HG03025 (cell line): ENCODE measurements at regions not wholly inside any gene's neighbourhood (a gene's known extent, or its start where the extent isn't known, plus 50 kb on each side); places are given as distances from the start of the nearest gene placed in this dataset.
"Not testable (repeated sequence)": the region's sequence is repeated elsewhere in the genome, so short reads cannot be mapped to it uniquely, and the experiment has no call there.

Experiments used
- ATAC-seq: cut with Tn5 transposase; IDR thresholded peaks from one replicate; pipeline ENCODE4 v1.9.1; 2021; ENCODE audit warnings: mild to moderate bottlenecking, moderate library complexity; ENCODE audit not compliant: unreplicated experiment, low FRiP score

GRCh38 chr2:125959047-125959446, 696.9 kb upstream of the GYPC start:
- no peak for ATAC-seq

- no peak for ATAC-seq
Observed at GRCh38 chr2:125961739-125962138, 694.2 kb upstream of the GYPC start.

- no peak for ATAC-seq
Observed at GRCh38 chr2:125979886-125980285, 676.1 kb upstream of the GYPC start.

- ATAC-seq, result no peak
Observed at GRCh38 chr2:125983364-125983763, 672.6 kb upstream of the GYPC start.

DNA sequence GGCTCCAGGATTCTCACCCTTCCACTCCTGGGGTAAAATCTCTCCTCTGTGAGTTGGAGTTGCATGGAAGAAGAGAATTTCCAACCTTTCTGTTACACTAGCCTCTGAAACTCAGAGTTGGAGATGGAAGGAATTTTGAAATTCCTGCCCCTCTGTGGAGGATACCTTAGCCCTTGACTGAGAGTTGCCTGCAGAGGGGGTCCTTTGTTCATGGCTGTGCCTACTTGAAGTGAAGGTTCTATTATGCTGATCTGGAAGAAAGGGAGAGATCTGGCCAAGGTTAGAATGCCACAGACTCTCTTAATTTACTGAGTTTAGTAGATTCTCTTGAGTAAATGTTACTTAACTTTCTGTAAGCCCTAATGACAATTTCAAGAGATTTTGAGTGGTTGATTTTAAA, 626.6 kb upstream of the GYPC start:
- no peak for ATAC-seq

DNA sequence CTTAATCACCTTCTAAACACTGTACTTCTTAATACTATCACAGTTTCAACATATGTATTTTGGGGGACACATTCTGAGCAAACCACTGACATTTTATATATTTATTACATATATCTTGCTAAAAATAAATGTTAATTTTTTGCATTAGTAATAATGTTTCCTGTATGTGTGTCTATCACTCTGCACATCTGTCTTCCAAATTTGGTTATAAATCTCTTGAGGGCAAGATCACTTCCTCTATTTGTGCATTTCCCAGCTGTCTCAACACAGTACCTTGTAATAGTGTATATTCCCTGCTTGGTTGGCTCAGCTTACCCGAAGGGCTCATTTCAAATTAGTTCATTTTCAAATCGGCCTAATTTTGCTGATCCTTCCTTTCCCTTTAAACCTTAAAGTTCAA, 617.1 kb upstream of the GYPC start:
- no peak for ATAC-seq

- no peak for ATAC-seq
Observed at GRCh38 chr2:126041391-126042047, 614.4 kb upstream of the GYPC start.

GRCh38 chr2:126042089-126042488, 613.9 kb upstream of the GYPC start:
- no peak for ATAC-seq

- no peak for ATAC-seq
Observed at GRCh38 chr2:126048719-126049118, 607.2 kb upstream of the GYPC start.

DNA sequence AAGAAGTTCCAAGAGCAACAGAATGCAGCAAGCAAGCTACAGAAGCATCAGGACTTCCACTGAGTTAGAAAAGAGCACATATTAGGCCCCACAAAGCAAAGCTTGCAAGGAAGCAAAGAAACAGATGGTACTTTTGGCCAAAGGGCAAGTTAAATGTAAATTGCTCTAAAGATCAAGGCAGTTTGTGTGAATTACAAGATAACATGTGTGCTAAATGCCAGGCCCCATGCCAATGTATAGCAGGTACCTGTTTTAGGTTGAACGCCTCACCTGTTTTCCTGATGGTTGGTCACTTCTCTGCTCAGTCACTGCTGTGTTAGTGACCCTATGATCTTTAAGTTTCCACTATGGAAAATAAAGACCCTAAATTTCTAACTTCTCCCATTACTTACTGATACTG, 606.5 kb upstream of the GYPC start:
- ATAC-seq, result no peak

- no peak for ATAC-seq
Observed at GRCh38 chr2:126050991-126051736, 604.8 kb upstream of the GYPC start.

DNA sequence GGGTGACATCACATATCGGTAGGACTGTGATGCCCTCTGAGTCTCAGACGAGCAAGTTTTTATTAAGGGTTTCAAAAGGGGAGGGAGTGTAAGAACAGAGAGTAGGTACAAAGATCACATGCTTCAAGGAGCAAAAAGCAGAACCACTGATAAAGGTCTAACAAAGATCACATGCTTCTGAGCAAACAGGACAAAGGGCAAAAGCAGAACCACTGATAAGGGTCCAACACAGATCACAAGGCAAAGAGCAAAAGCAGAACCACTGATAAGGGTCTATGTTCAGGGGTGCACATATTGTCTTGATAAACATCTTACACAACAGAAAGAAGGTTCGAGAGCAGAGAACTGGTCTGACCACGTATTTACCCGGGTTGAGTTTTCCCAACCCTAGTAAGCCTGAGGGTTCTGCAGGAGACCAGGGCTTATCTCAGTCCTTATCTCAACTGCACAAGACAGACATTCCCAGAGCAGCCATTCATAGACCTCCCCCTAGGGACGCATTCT, 604.2 kb upstream of the GYPC start:
- ATAC-seq, result not testable (repeated sequence)

DNA sequence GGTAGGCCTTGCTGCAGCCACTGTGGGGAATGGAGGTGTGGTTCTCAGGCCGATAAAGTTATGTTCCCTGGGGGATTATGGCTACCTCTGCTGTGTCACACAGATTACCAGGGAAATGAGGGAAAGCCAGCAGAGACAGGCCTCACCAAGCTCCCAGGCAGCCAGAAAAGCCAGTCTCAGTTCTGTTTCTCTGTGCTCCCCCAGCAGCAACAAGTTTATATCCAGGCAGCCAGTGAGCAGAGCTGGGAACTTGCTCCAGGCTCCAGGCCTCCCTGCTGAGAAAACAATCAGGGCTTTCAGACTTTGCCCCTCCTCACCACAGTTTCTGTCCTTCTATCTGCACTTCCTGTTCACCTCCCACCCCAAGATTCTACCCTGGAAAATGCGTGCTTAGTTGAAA, 596.6 kb upstream of the GYPC start:
- no peak for ATAC-seq

- ATAC-seq, result no peak
Observed at GRCh38 chr2:126085011-126085795, 570.8 kb upstream of the GYPC start.

GRCh38 chr2:126100962-126101361, 555.0 kb upstream of the GYPC start:
- ATAC-seq, result no peak

- no peak for ATAC-seq
Observed at GRCh38 chr2:126106006-126106405, 550.0 kb upstream of the GYPC start.

- no peak for ATAC-seq
Observed at GRCh38 chr2:126107883-126108282, 548.1 kb upstream of the GYPC start.

- ATAC-seq, result no peak
Observed at GRCh38 chr2:126115975-126116374, 540.0 kb upstream of the GYPC start.

DNA sequence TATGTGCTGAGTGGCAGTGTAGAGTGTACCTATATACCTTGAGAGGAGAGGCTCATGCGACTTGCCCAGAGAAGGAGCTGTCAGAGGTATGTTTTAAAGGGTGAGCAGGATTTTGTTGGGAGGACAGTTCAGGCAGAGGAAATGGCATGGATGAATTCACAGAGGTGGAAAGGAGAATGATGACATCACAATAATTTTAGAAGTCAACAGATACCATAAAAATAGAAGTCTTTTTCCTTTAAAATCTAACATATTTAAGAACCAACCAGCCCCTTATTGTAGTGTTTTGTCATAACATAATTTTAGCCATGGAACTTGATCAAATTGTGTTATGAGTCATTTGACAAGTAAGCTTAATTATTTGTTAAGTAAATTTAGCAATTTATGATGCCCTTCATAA, 538.1 kb upstream of the GYPC start:
- ATAC-seq, result no peak

DNA sequence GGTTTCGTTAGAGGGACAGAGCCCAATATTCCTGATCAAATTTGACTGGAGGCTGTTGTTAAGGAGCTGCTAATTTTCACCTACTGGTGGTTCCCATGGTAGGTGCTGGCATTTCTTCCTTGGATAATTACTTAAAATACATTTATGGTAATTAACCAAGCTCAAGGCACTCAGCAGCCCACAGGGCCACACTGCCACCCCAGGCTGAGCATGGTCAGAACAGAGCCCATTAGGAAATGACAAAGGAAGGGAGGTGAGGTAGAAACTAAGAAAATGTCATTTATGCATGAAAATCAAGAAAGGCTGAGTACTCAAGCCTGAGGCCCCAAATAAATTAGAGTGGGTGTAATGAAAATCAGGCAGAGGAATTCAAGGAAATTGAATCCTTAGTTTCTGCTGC, 510.2 kb upstream of the GYPC start:
- ATAC-seq, result no peak

- no peak for ATAC-seq
Observed at GRCh38 chr2:126154256-126154785, 501.6 kb upstream of the GYPC start.
